CD4-positive, alpha-beta T cell (primary cell): ENCODE measurements at regions not wholly inside any gene's neighbourhood (a gene's known extent, or its start where the extent isn't known, plus 50 kb on each side); places are given as distances from the start of the nearest gene placed in this dataset.

Source experiments
- ATAC-seq: fragments of 200-7000 bp; cut with Tn5 transposase; one replicate; pipeline ENCODE4 v1.10.0; 2022; ENCODE audit warnings: mild to moderate bottlenecking; ENCODE audit not compliant: poor library complexity
- CTCF ChIA-PET: fragments of 350-600 bp; sonication (Branson Sonifier 250); formaldehyde crosslinking; loops from one replicate; lab custom pipeline; 2021; ENCODE audit warnings: antibody characterized with exemption, inconsistent platforms; lab: Charles Lee
- POLR2A ChIA-PET: fragments of 350-600 bp; sonication (Branson Sonifier 250); formaldehyde crosslinking; loops from one replicate; lab custom pipeline; 2021; ENCODE audit warnings: antibody characterized with exemption, inconsistent platforms; lab: Charles Lee
- DNase-seq, 14 experiments: peaks; one replicate each; pipeline ENCODE4 v3.0.0-alpha.2; 2013 to 2020; ENCODE audit warnings: mixed read lengths in 2 of 14
- H3K27ac ChIP-seq, 2 donors: one replicate each; pipeline versions ENCODE4 v1.5.1 to v1.7.0; 2013; ENCODE audit warnings: low read length in 2 of 2, low read depth in 1 of 2, mild to moderate bottlenecking in 1 of 2
- H3K27me3 ChIP-seq, 2 experiments: 1 replicate in 1 of 2; 2 replicates in 1 of 2; pipeline versions ENCODE4 v1.6.1 to v1.7.0; 2013; ENCODE audit warnings: low read length in 2 of 2, control low read depth in 1 of 2, mild to moderate bottlenecking in 1 of 2, moderate library complexity in 1 of 2; ENCODE audit not compliant: insufficient read depth in 2 of 2, control insufficient read depth in 1 of 2
- H3K36me3 ChIP-seq: one replicate; pipeline ENCODE4 v1.6.1; 2013; ENCODE audit warnings: low read length, control low read depth; ENCODE audit not compliant: insufficient read depth
- H3K4me1 ChIP-seq: one replicate; pipeline ENCODE4 v1.6.1; 2013; ENCODE audit warnings: low read length, control low read depth; ENCODE audit not compliant: insufficient read depth
- H3K4me3 ChIP-seq: one replicate; pipeline ENCODE4 v1.5.1; 2013; ENCODE audit warnings: mild to moderate bottlenecking, low read length, moderate library complexity
- H3K9me3 ChIP-seq, 2 experiments: 1 replicate in 1 of 2; 2 replicates in 1 of 2; pipeline versions ENCODE4 v1.6.1 to v1.7.0; 2013; ENCODE audit warnings: low read length in 2 of 2, mild to moderate bottlenecking in 2 of 2, control low read depth in 1 of 2, moderate library complexity in 1 of 2; ENCODE audit not compliant: control insufficient read depth in 1 of 2, insufficient read depth in 1 of 2
- H3K27ac Mint-ChIP-seq: one replicate; pipeline ENCODE4 v1.8.0; 2020; ENCODE audit warnings: mixed read lengths
- H3K27me3 Mint-ChIP-seq: one replicate; pipeline ENCODE4 v1.8.0; 2021; ENCODE audit warnings: mixed read lengths
- H3K36me3 Mint-ChIP-seq: one replicate; pipeline ENCODE4 v1.8.0; 2021; ENCODE audit warnings: low read depth, mixed read lengths
- H3K4me1 Mint-ChIP-seq: one replicate; pipeline ENCODE4 v1.8.0; 2021; ENCODE audit warnings: low read depth, mixed read lengths
- H3K4me3 Mint-ChIP-seq: one replicate; pipeline ENCODE4 v1.8.0; 2020; ENCODE audit warnings: mild to moderate bottlenecking, mixed read lengths
- H3K9me3 Mint-ChIP-seq: one replicate; pipeline ENCODE4 v1.8.0; 2020; ENCODE audit warnings: mixed read lengths
- CTCF ChIP-seq: fragments of 200-600 bp; IDR thresholded peaks from one replicate; pipeline ENCODE4 v1.8.0; 2022; ENCODE audit warnings: antibody characterized with exemption, mild to moderate bottlenecking
- intact Hi-C, 2 experiments: fragments of 100-400 bp; cut with DNase I in 1 of 2; cut with micrococcal nuclease in 1 of 2; formaldehyde crosslinking; loops; one replicate each; pipeline versions ENCODE4 v1.15.1 to v1.9.0; 2023 to 2025; cut with DNase I, micrococcal nuclease

- Histone ChIP-seq H3K27me3 (no peaks in the 10 kb centered on the region), H3K4me3 (no peak overlapping the region), H3K9me3 (no peaks in the 10 kb centered on the region), H3K36me3 (no peaks in the 10 kb centered on the region), H3K4me1 (no peaks in the 10 kb centered on the region), H3K27ac (no peak overlapping the region)
- intact Hi-C loops, result no loop called here
- no peak for TF ChIP-seq CTCF
- no peaks in the 10 kb centered on the region for H3K27me3 Mint-ChIP-seq
- DNase-seq, result no peak
- H3K9me3 Mint-ChIP-seq, result peaks cover 2% of the 10 kb centered on the region
- no peak overlapping the region for H3K27ac Mint-ChIP-seq
- ChIA-PET POLR2A (no interaction called here), CTCF (no interaction called here)
- H3K4me1 Mint-ChIP-seq, result no peaks in the 10 kb centered on the region
- no peak for ATAC-seq
- H3K36me3 Mint-ChIP-seq, result no peaks in the 10 kb centered on the region
- H3K4me3 Mint-ChIP-seq, result no peak overlapping the region
These were observed 540.7 kb downstream of the BCKDHB start for GRCh38 chr6:80647156-80647555.

GRCh38 chr6:80643881-80644280, 537.4 kb downstream of the BCKDHB start:
- intact Hi-C loops, result no loop called here
- H3K4me3 ChIP-seq, result no peak overlapping the region
- DNase-seq (no peak), ATAC-seq (no peak)
- H3K27me3 Mint-ChIP-seq, result no peaks in the 10 kb centered on the region
- TF ChIP-seq CTCF, result no peak
- POLR2A ChIA-PET, result no interaction called here
- H3K4me1 Mint-ChIP-seq, result no peaks in the 10 kb centered on the region
- H3K27ac ChIP-seq, result no peak overlapping the region
- no peaks in the 10 kb centered on the region for H3K27me3 ChIP-seq
- H3K9me3 ChIP-seq, result no peaks in the 10 kb centered on the region
- no peaks in the 10 kb centered on the region for H3K36me3 Mint-ChIP-seq
- H3K4me1 ChIP-seq, result no peaks in the 10 kb centered on the region
- H3K9me3 Mint-ChIP-seq, result peaks cover 2% of the 10 kb centered on the region
- no peaks in the 10 kb centered on the region for H3K36me3 ChIP-seq
- no peak overlapping the region for H3K4me3 Mint-ChIP-seq
- no peak overlapping the region for H3K27ac Mint-ChIP-seq
- CTCF ChIA-PET, result no interaction called here

- ChIA-PET POLR2A (no interaction called here), CTCF (no interaction called here)
- intact Hi-C loops, result no loop called here
- H3K36me3 Mint-ChIP-seq, result no peaks in the 10 kb centered on the region
- no peaks in the 10 kb centered on the region for H3K36me3 ChIP-seq
- no peaks in the 10 kb centered on the region for H3K9me3 ChIP-seq
- no peaks in the 10 kb centered on the region for H3K4me1 ChIP-seq
- DNase-seq (no peak), ATAC-seq (no peak)
- no peak for TF ChIP-seq CTCF
- no peaks in the 10 kb centered on the region for H3K27me3 ChIP-seq
- no peak overlapping the region for H3K4me3 Mint-ChIP-seq
- H3K27ac Mint-ChIP-seq, result no peak overlapping the region
- no peak overlapping the region for H3K4me3 ChIP-seq
- no peaks in the 10 kb centered on the region for H3K27me3 Mint-ChIP-seq
- H3K27ac ChIP-seq, result no peak overlapping the region
- H3K4me1 Mint-ChIP-seq, result no peaks in the 10 kb centered on the region
- H3K9me3 Mint-ChIP-seq, result peaks cover 2% of the 10 kb centered on the region
These were observed 536.0 kb downstream of the BCKDHB start for GRCh38 chr6:80642452-80642851.
